MM.1S (cell line): ENCODE measurements at regions not wholly inside any gene's neighbourhood (a gene's known extent, or its start where the extent isn't known, plus 50 kb on each side); places are given as distances from the start of the nearest gene placed in this dataset.

Experiments
- DNase-seq: peaks from one replicate; pipeline ENCODE4 v3.0.0-alpha.2; 2015
- H2AFZ ChIP-seq: fragments of 300-600 bp; sonication (generic); 2 replicates; pipeline ENCODE4 v1.6.0; 2016; ENCODE audit warnings: antibody characterized with exemption, low read length
- H3F3A ChIP-seq: fragments of 300-600 bp; sonication (generic); 2 replicates; pipeline ENCODE4 v1.6.1; 2016; ENCODE audit warnings: mild to moderate bottlenecking, antibody characterized with exemption, low read length, moderate library complexity, mixed read lengths; ENCODE audit not compliant: insufficient read depth
- H3K27ac ChIP-seq: fragments of 300-600 bp; sonication (generic); 2 replicates; pipeline ENCODE4 v1.5.1; 2016; ENCODE audit warnings: mild to moderate bottlenecking, low read length
- H3K27me3 ChIP-seq: fragments of 300-600 bp; sonication (generic); replicated peaks from 2 replicates; pipeline ENCODE4 v1.6.0; 2016; ENCODE audit warnings: low read length; ENCODE audit not compliant: insufficient read depth
- H3K36me3 ChIP-seq: fragments of 300-600 bp; sonication (generic); replicated peaks from 2 replicates; pipeline ENCODE4 v1.6.1; 2016; ENCODE audit warnings: mild to moderate bottlenecking, low read length, mixed read lengths; ENCODE audit not compliant: insufficient read depth
- H3K4me1 ChIP-seq: fragments of 300-600 bp; sonication (generic); 2 replicates; pipeline ENCODE4 v1.6.1; 2016; ENCODE audit warnings: low read length, mixed read lengths
- H3K4me2 ChIP-seq: fragments of 300-600 bp; sonication (generic); 2 replicates; pipeline ENCODE4 v1.6.0; 2016; ENCODE audit warnings: low read depth, low read length
- H3K4me3 ChIP-seq: fragments of 300-600 bp; sonication (generic); 2 replicates; pipeline ENCODE4 v1.5.1; 2016; ENCODE audit warnings: low read length, mixed read lengths
- H3K79me2 ChIP-seq: fragments of 300-600 bp; sonication (generic); 2 replicates; pipeline ENCODE4 v1.6.1; 2016; ENCODE audit warnings: mixed run types, low read length, mixed read lengths
- H3K9ac ChIP-seq: fragments of 300-600 bp; sonication (generic); 2 replicates; pipeline ENCODE4 v1.6.1; 2016; ENCODE audit warnings: low read length, mixed read lengths
- H3K9me2 ChIP-seq: fragments of 300-600 bp; sonication (generic); replicated peaks from 2 replicates; pipeline ENCODE4 v1.6.1; 2016; ENCODE audit warnings: mild to moderate bottlenecking, low read length, mixed read lengths; ENCODE audit not compliant: insufficient read depth
- H3K9me3 ChIP-seq: fragments of 300-600 bp; sonication (generic); replicated peaks from 2 replicates; pipeline ENCODE4 v1.6.1; 2016; ENCODE audit warnings: mild to moderate bottlenecking, low read length, mixed read lengths; ENCODE audit not compliant: insufficient read depth
- H4K20me1 ChIP-seq: fragments of 300-600 bp; sonication (generic); 2 replicates; pipeline ENCODE4 v1.6.1; 2016; ENCODE audit warnings: mild to moderate bottlenecking, low read length, moderate library complexity, mixed read lengths; ENCODE audit not compliant: insufficient read depth
- EZH2 ChIP-seq: fragments of 300-600 bp; sonication (generic); optimal IDR thresholded peaks from 2 replicates; pipeline ENCODE3; 2017; ENCODE audit warnings: low read depth, mild to moderate bottlenecking, antibody characterized with exemption, low read length, mixed read lengths
- EZH2phosphoT487 ChIP-seq: fragments of 300-600 bp; sonication (generic); IDR thresholded peaks from 2 replicates; pipeline ENCODE4 v1.6.1; 2018; ENCODE audit warnings: antibody characterized with exemption, low read length
- TF ChIP-seq, protein P1 (sequence below): fragments of 300-600 bp; sonication (generic); IDR thresholded peaks from 2 replicates; pipeline ENCODE4 v1.5.1; 2016; ENCODE audit warnings: antibody characterized with exemption, low read length, mixed read lengths

DNA sequence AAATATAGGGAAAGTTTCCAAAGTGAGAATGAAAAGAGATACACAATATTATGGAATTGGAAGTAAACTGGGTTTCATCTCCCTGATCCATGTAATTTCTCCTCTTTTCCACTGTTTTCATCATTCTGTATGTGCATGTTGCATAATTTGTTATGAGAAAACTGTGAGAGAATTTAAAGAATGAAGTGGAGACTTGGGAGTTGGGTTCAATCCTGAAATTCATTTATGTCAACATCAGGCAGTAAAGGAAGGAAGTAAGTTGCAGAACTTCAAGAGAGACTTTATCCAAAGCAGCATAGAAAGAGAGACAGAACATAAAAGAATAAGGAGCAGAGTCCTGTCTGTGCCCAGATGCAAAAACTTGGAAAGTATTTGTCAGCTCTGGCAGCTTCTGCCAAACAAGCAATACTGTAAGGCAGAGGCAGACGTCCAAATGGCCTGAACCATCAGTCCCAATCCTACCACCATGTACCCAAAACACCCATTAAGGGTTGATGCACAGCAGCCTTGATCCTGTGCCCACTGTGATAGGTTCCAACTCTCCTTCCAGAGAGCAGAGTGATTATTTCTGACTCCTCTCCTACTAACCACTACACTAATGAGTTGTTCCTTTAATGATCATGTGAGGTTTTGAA lies 425.3 kb upstream of the CDH6 start:
- Histone ChIP-seq H3K9me2 (no peaks in the 10 kb centered on the region), H3K36me3 (no peaks in the 10 kb centered on the region), H3K4me3 (no peak overlapping the region), H3K79me2 (no peaks in the 10 kb centered on the region), H3K9ac (no peak overlapping the region), H3K4me2 (no peak overlapping the region), H3K27ac (no peak overlapping the region), H3K9me3 (no peaks in the 10 kb centered on the region), H3K4me1 (no peaks in the 10 kb centered on the region), H4K20me1 (no peaks in the 10 kb centered on the region), H3F3A (no peaks in the 10 kb centered on the region), H2AFZ (no peak overlapping the region), H3K27me3 (no peaks in the 10 kb centered on the region)
- DNase-seq = no peak
- TF ChIP-seq EZH2phosphoT487 = no peak
- TF ChIP-seq, protein P1, sequence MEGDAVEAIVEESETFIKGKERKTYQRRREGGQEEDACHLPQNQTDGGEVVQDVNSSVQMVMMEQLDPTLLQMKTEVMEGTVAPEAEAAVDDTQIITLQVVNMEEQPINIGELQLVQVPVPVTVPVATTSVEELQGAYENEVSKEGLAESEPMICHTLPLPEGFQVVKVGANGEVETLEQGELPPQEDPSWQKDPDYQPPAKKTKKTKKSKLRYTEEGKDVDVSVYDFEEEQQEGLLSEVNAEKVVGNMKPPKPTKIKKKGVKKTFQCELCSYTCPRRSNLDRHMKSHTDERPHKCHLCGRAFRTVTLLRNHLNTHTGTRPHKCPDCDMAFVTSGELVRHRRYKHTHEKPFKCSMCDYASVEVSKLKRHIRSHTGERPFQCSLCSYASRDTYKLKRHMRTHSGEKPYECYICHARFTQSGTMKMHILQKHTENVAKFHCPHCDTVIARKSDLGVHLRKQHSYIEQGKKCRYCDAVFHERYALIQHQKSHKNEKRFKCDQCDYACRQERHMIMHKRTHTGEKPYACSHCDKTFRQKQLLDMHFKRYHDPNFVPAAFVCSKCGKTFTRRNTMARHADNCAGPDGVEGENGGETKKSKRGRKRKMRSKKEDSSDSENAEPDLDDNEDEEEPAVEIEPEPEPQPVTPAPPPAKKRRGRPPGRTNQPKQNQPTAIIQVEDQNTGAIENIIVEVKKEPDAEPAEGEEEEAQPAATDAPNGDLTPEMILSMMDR = no peak
- no peak for TF ChIP-seq EZH2

DNA sequence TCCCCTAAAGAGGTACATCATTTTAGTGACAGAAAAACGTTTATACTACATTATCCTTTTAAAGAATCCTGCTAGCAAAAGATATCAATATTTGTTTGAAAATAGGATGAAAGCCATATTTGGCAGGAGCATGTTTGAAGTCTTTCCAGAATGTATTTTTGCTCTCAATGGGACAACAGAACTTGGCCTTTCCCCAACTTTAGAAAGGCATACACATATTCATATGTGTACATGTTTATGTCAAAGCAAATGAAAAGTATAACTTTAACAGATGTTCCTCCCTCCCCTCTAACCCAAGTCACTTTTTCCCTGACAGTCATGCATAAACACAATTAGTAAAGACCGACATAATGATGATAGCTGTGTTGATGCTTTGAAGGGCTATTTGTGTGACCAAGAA lies 427.8 kb upstream of the CDH6 start:
- DNase-seq = no peak
- Histone ChIP-seq H3K79me2 (no peaks in the 10 kb centered on the region), H4K20me1 (no peaks in the 10 kb centered on the region), H3K9ac (no peak overlapping the region), H3K36me3 (no peaks in the 10 kb centered on the region), H3K27me3 (no peaks in the 10 kb centered on the region), H3K4me2 (no peak overlapping the region), H3K4me1 (no peaks in the 10 kb centered on the region), H3K9me3 (no peaks in the 10 kb centered on the region), H3K9me2 (no peaks in the 10 kb centered on the region), H3K27ac (no peak overlapping the region), H3F3A (no peaks in the 10 kb centered on the region), H3K4me3 (no peak overlapping the region), H2AFZ (no peak overlapping the region)
- TF ChIP-seq EZH2phosphoT487 = no peak
- TF ChIP-seq, protein P1 = no peak
- TF ChIP-seq EZH2 = no peak

DNA sequence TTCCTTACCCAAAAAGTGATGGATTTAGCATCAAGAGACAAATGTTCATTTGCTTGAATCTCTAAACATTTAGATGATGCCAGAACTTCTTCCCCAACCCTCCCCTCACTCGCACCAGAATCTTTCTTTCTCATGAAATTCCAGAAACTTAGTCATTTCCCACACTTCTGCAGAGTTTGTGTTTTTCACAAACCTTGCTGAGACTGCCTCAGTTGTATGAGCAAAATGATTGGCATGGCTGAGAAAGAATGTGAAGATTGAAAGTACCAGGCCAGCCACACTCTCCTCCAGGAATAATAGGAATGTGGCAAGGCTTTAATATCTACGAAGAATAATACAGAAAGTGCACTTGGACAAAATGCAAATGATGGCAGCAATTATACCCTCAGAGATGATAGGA lies 428.3 kb upstream of the CDH6 start:
- Histone ChIP-seq H3K4me3 (no peak overlapping the region), H3K27me3 (no peaks in the 10 kb centered on the region), H3K9ac (no peak overlapping the region), H3K79me2 (no peaks in the 10 kb centered on the region), H3F3A (no peaks in the 10 kb centered on the region), H4K20me1 (no peaks in the 10 kb centered on the region), H3K9me2 (no peaks in the 10 kb centered on the region), H3K9me3 (no peaks in the 10 kb centered on the region), H2AFZ (no peak overlapping the region), H3K4me1 (no peaks in the 10 kb centered on the region), H3K27ac (no peak overlapping the region), H3K36me3 (no peaks in the 10 kb centered on the region), H3K4me2 (no peak overlapping the region)
- no peak for DNase-seq
- no peak for TF ChIP-seq EZH2phosphoT487
- no peak for TF ChIP-seq EZH2
- TF ChIP-seq, protein P1 = no peak
